Large intestine (tissue), 3 donors: ENCODE measurements at regions not wholly inside any gene's neighbourhood (a gene's known extent, or its start where the extent isn't known, plus 50 kb on each side); places are given as distances from the start of the nearest gene placed in this dataset.
A peak's percentile ranks its signal among the peaks of the same experiment; 100 is the strongest.

Experiments used
- DNase-seq, 2 donors: peaks; one replicate each; pipeline versions ENCODE4 v3.0.0 to v3.0.0-alpha.2; 2013
- H3K27ac ChIP-seq: one replicate; pipeline ENCODE4 v1.5.1; 2013; ENCODE audit warnings: low read length
- H3K27me3 ChIP-seq: 2 replicates; pipeline ENCODE4 v1.6.1; 2013; ENCODE audit warnings: low read length; ENCODE audit not compliant: control insufficient read depth, insufficient read depth
- H3K36me3 ChIP-seq: 2 replicates; pipeline ENCODE4 v1.6.1; 2013; ENCODE audit warnings: low read length; ENCODE audit not compliant: control insufficient read depth, insufficient read depth
- H3K4me1 ChIP-seq: one replicate; pipeline ENCODE4 v1.6.1; 2013; ENCODE audit warnings: low read length; ENCODE audit not compliant: control insufficient read depth, insufficient read depth
- H3K4me3 ChIP-seq: one replicate; pipeline ENCODE4 v1.5.1; 2013; ENCODE audit warnings: low read length
- H3K9me3 ChIP-seq: one replicate; pipeline ENCODE4 v1.6.1; 2013; ENCODE audit warnings: mild to moderate bottlenecking, low read depth, low read length, moderate library complexity; ENCODE audit not compliant: control insufficient read depth
- WGBS: methylation state at CpG from one replicate; pipeline ENCODE4 v1.1.5; 2013; ENCODE audit warnings: low lambda C conversion rate; ENCODE audit not compliant: insufficient coverage; 5-methylcytosine and 5-hydroxymethylcytosine counted together

- Histone ChIP-seq H3K27me3 (no peaks in the 10 kb centered on the region), H3K36me3 (no peaks in the 10 kb centered on the region), H3K27ac (no peak overlapping the region), H3K9me3 (peaks cover 7% of the 10 kb centered on the region), H3K4me3 (no peak overlapping the region), H3K4me1 (no peaks in the 10 kb centered on the region)
- DNase-seq, result no peak
- WGBS, result no CpG with 5 or more reads among the region's 6 CpGs
Observed at GRCh38 chr3:194738254-194739093, 52.8 kb downstream of the FAM43A start.

DNA sequence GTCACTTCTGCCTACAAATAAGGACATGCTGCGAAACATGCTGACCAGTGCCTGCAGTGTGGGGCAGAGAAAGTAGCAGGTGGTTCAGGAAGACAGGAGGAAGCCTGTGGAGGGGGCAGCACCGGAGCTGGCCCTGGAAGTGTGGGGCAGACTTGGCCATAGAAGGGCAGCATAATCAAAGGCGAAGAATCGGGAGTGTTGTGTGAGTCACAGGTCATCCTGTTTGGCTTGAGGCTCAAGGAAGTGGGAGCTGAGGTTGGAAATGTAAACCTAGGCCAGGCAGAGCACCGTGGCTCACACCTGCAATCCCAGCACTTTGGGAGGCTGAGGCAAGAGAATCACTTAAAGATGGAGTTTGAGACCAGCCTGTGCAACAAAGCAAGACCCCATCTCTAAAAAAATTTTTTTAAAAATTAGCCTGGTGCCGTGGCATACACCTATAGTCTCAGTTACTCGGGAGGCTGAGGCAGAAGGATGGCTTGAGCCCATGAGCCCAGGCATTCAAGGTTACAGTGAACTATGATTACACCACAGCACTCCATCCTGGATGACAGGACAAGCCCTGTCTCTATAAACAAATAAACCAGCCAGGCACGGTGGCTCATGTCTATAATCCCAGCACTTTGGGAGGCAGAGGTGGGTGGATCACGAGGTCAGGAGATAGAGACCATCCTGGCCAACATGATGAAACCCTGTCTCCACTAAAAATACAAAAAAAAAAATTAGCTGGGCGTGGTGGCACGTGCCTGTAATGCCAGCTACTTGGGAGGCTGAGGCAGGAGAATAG lies 54.0 kb downstream of the FAM43A start:
- H3K4me1 ChIP-seq, result no peaks in the 10 kb centered on the region
- no peaks in the 10 kb centered on the region for H3K27me3 ChIP-seq
- WGBS, result no CpG with 5 or more reads among the region's 11 CpGs
- no peaks in the 10 kb centered on the region for H3K36me3 ChIP-seq
- no peak overlapping the region for H3K4me3 ChIP-seq
- H3K9me3 ChIP-seq, result peaks cover 4% of the 10 kb centered on the region
- no peak for DNase-seq
- H3K27ac ChIP-seq, result no peak overlapping the region

DNA sequence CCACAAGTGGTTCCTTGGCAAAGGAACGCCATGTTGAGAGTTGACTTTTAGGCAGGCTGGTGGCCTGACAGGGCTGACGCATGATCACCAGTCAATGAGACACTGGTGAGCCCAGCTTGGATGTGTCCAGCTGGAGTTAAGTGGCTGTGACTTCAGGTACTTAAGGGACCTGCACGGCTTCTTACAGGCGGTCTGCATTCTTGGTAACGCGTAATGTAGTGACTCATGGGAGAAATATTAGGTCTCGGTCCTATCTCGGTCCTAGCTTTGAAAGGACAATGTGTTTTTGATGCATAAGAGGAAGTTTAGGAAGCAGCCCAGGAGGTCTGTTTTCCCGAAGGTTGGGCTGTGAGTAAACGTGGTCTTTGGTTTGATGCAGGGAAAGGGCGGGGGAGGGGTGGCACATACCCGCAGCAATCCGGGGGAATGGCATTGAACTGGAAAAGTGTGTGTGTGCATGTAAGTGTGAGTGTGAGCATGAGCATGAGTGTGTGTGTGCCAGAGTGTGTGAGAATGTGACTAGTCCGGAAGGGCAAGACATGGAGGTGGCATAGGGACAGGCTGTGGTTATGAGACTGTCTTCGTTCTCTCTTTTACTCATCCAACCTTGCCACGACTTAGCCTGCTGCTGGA lies 55.3 kb downstream of the FAM43A start:
- H3K27me3 ChIP-seq, result no peaks in the 10 kb centered on the region
- no peak overlapping the region for H3K27ac ChIP-seq
- no peaks in the 10 kb centered on the region for H3K36me3 ChIP-seq
- peaks cover 6% of the 10 kb centered on the region for H3K4me1 ChIP-seq
- DNase-seq, result no peak
- H3K4me3 ChIP-seq, result no peak overlapping the region
- no CpG with 5 or more reads among the region's 16 CpGs for WGBS
- no peaks in the 10 kb centered on the region for H3K9me3 ChIP-seq

GRCh38 chr3:194741916-194742315 lies 56.2 kb downstream of the FAM43A start:
- H3K27me3 ChIP-seq, result no peaks in the 10 kb centered on the region
- DNase-seq, result no peak
- 50% methylated on average over 2 of the region's 7 CpGs for WGBS
- H3K4me3 ChIP-seq, result no peak overlapping the region
- H3K4me1 ChIP-seq, result peaks cover 15% of the 10 kb centered on the region
- no peak overlapping the region for H3K27ac ChIP-seq
- no peaks in the 10 kb centered on the region for H3K36me3 ChIP-seq
- H3K9me3 ChIP-seq, result no peaks in the 10 kb centered on the region

DNA sequence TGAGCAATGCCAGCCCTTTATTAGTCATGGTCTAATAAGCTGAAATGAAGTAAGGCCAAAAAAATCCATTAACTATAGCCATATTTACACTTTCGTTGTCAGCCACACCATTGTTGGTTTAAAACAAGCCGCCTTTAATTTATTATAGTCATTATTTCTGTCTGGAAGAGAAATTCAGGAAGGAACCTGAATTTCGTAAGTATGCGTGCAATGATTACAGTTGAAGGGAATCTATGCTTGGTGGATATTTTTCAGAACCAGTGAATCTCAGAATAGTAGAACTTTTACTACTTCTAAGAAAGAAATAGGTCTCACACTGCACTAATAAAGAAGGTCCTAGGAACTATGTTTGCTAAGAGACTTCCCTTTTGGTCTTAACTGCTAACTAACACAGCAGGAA lies 59.1 kb downstream of the FAM43A start:
- peak overlapping the region; percentile 80 for H3K27ac ChIP-seq
- no peak overlapping the region for H3K4me3 ChIP-seq
- H3K27me3 ChIP-seq, result no peaks in the 10 kb centered on the region
- no peaks in the 10 kb centered on the region for H3K36me3 ChIP-seq
- peaks cover 20% of the 10 kb centered on the region for H3K4me1 ChIP-seq
- WGBS, result 80% methylated on average over 1 of the region's 4 CpGs
- DNase-seq, result no peak
- no peaks in the 10 kb centered on the region for H3K9me3 ChIP-seq

DNA sequence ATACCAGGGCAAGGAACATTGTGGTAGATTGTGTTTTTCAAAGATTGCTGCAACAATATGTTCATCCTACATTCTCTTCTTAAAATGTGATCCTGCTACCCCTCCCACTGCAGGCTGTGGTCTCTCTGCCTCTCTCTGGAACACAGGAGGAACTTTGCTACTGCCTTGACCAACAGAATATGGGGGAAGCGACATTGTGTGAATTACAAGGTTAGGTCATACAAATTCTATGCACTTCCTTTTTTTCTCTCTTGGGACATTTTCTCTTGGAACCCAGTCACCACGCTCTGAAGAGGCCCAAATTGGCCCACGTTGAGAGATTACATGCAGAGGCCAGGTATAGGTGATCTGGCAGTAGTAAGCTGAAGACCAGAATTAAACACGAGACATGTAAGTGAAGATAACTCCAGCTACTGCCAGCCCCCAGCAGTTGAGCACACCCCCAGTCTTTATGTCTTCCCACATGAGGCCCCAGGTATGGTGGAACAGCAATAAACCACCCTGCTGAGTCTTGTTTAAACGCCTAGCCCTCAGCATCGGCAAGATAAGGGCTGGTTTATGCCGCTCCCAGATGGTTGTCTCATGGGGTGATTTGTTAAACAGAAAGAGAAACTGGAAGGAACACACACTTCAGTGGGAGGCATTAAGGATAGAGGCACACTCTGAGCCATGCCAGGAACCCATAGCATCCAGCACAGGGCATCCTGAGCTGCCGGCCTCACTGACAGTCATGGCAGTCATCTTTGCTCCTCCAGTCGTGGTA lies 59.9 kb downstream of the FAM43A start:
- DNase-seq, result peak; percentile 85 to 94
- peaks cover 27% of the 10 kb centered on the region for H3K4me1 ChIP-seq
- H3K4me3 ChIP-seq, result no peak overlapping the region
- WGBS, result 20% methylated on average over 2 of the region's 9 CpGs
- no peaks in the 10 kb centered on the region for H3K27me3 ChIP-seq
- H3K27ac ChIP-seq, result peak overlapping the region; percentile 80
- H3K36me3 ChIP-seq, result no peaks in the 10 kb centered on the region
- no peaks in the 10 kb centered on the region for H3K9me3 ChIP-seq

GRCh38 chr3:194748225-194748624 lies 62.5 kb downstream of the FAM43A start:
- no peak overlapping the region for H3K27ac ChIP-seq
- H3K4me3 ChIP-seq, result no peak overlapping the region
- H3K27me3 ChIP-seq, result no peaks in the 10 kb centered on the region
- H3K4me1 ChIP-seq, result peaks cover 27% of the 10 kb centered on the region
- H3K36me3 ChIP-seq, result no peaks in the 10 kb centered on the region
- no CpG with 5 or more reads among the region's 19 CpGs for WGBS
- H3K9me3 ChIP-seq, result no peaks in the 10 kb centered on the region
- DNase-seq, result no peak

- Histone ChIP-seq H3K4me1 (peaks cover 27% of the 10 kb centered on the region), H3K9me3 (no peaks in the 10 kb centered on the region), H3K27me3 (no peaks in the 10 kb centered on the region), H3K27ac (peak overlapping the region; percentile 45), H3K4me3 (no peak overlapping the region), H3K36me3 (no peaks in the 10 kb centered on the region)
- WGBS, result no CpG with 5 or more reads among the region's 17 CpGs
- DNase-seq, result peak; percentile 37 to 74
Observed at GRCh38 chr3:194749631-194750490, 64.2 kb downstream of the FAM43A start.

DNA sequence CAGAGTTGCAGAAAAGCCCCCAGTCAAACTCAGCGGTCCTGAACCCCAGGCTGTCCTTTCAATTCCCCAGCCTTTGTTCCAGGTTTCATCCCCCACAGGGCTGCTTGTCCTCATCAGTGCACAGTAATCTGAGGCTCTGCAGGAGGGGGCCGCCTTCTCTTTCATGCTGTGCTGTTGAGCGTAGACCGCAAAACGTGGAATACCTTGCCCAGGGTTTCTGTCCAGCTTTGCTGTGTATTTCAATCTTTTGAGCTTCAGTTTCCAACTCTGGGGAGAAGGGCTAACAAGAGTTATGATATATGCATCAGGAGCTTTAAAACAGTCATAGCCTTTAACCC lies 64.8 kb downstream of the FAM43A start:
- no peak overlapping the region for H3K27ac ChIP-seq
- DNase-seq, result no peak
- H3K4me1 ChIP-seq, result peaks cover 23% of the 10 kb centered on the region
- H3K9me3 ChIP-seq, result no peaks in the 10 kb centered on the region
- WGBS, result no CpG with 5 or more reads among the region's 5 CpGs
- H3K36me3 ChIP-seq, result no peaks in the 10 kb centered on the region
- no peaks in the 10 kb centered on the region for H3K27me3 ChIP-seq
- H3K4me3 ChIP-seq, result no peak overlapping the region
